ENCODE measurements at regions not wholly inside any gene's neighbourhood (a gene's known extent, or its start where the extent isn't known, plus 50 kb on each side); places are given as distances from the start of the nearest gene placed in this dataset.

GRCh38 chr18:2410688-2411087, 160.6 kb downstream of the METTL4 start:
- H3K4me3 ChIP-seq (ENCODE audit: low read length): peak overlapping the region; percentile 11
- no peak for TF ChIP-seq CTCF (conservative IDR thresholded peaks at IDR 0.05; ENCODE audit: low read depth, low read length)
- DNase-seq (ENCODE audit: low read depth): peak; percentile 86

GRCh38 chr18:2411381-2411960, 159.8 kb downstream of the METTL4 start:
- TF ChIP-seq CTCF (conservative IDR thresholded peaks at IDR 0.05; ENCODE audit: low read depth, low read length): no peak
- H3K4me3 ChIP-seq (ENCODE audit: low read length): no peak overlapping the region
- DNase-seq (ENCODE audit: low read depth): peak; percentile 33

- TF ChIP-seq CTCF (conservative IDR thresholded peaks at IDR 0.05; ENCODE audit: low read depth, low read length): no peak
- H3K4me3 ChIP-seq (ENCODE audit: low read length): no peak overlapping the region
- peak; percentile 58 for DNase-seq (ENCODE audit: low read depth)
These were observed 159.0 kb downstream of the METTL4 start for GRCh38 chr18:2412281-2412680.

GRCh38 chr18:2412996-2413751, 158.1 kb downstream of the METTL4 start:
- DNase-seq (ENCODE audit: low read depth): no peak
- H3K4me3 ChIP-seq (ENCODE audit: low read length): no peak overlapping the region
- TF ChIP-seq CTCF (conservative IDR thresholded peaks at IDR 0.05; ENCODE audit: low read depth, low read length): no peak

GRCh38 chr18:2414235-2414634, 157.1 kb downstream of the METTL4 start:
- no peak overlapping the region for H3K4me3 ChIP-seq (ENCODE audit: low read length)
- DNase-seq (ENCODE audit: low read depth): no peak
- TF ChIP-seq CTCF (conservative IDR thresholded peaks at IDR 0.05; ENCODE audit: low read depth, low read length): no peak

- DNase-seq (ENCODE audit: low read depth): no peak
- no peak for TF ChIP-seq CTCF (conservative IDR thresholded peaks at IDR 0.05; ENCODE audit: low read depth, low read length)
- H3K4me3 ChIP-seq (ENCODE audit: low read length): no peak overlapping the region
These were observed 155.6 kb downstream of the METTL4 start for GRCh38 chr18:2415656-2416055.

Data from retinal pigment epithelial cell (primary cell).